ENCODE measurements at regions not wholly inside any gene's neighbourhood (a gene's known extent, or its start where the extent isn't known, plus 50 kb on each side); places are given as distances from the start of the nearest gene placed in this dataset.

DNA sequence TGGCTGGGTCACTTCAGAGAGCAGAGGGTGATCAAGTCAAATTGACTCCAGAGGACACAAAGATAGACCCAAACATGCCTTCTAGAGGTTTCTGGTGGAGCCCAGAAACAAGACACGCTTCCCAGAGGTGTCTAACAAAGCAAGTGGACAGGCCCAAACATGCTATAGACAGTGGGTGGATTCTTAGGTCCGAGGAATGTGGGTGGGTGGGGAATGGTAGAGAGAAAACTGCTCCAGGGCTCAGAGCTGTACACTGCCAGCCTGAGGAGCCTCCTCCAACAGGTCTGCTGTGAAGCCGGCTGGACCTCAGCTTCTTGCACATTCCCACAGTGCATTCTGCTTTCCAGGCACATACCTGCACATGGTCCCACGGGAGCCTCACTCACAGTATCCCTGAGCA, 116.8 kb upstream of the NECTIN1 start:
- TF ChIP-seq, protein P1, sequence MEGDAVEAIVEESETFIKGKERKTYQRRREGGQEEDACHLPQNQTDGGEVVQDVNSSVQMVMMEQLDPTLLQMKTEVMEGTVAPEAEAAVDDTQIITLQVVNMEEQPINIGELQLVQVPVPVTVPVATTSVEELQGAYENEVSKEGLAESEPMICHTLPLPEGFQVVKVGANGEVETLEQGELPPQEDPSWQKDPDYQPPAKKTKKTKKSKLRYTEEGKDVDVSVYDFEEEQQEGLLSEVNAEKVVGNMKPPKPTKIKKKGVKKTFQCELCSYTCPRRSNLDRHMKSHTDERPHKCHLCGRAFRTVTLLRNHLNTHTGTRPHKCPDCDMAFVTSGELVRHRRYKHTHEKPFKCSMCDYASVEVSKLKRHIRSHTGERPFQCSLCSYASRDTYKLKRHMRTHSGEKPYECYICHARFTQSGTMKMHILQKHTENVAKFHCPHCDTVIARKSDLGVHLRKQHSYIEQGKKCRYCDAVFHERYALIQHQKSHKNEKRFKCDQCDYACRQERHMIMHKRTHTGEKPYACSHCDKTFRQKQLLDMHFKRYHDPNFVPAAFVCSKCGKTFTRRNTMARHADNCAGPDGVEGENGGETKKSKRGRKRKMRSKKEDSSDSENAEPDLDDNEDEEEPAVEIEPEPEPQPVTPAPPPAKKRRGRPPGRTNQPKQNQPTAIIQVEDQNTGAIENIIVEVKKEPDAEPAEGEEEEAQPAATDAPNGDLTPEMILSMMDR (IDR thresholded peaks at IDR 0.05), result no peak
- peaks cover 7% of the 10 kb centered on the region for H3K9me3 ChIP-seq (ENCODE audit: control insufficient read depth, insufficient read depth, low read length)

DNA sequence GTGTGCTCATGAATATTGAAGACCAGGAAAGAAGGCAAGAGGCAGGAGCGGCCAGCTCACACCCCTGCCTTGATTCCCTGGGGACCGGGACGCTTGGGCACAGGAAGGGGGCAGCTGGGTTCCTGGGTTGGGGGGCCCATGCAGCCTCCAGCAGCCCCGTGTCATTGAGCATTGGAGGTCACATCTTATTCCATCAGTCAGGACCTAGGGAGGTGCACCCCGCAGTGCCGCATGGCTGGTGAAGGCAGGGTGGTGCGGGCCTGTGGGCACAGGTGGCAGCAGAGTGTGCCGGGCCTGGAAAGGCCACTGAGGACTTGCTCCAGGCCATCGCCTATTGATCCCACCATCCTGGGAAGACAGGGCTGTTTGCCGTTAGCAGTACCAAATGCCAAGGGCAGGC, 116.3 kb upstream of the NECTIN1 start:
- Mint-ChIP-seq H3K27me3 (ENCODE audit: low read depth in 2 of 2) (peaks cover 3 to 20% of the 10 kb centered on the region in 2 donors), H3K27ac (no peak overlapping the region), H3K36me3 (no peaks in the 10 kb centered on the region), H3K9me3 (no peaks in the 10 kb centered on the region), H3K4me3 (no peak overlapping the region), H3K4me1 (no peaks in the 10 kb centered on the region)
- ATAC-seq (no peak), DNase-seq (no peak)
- Histone ChIP-seq H3K36me3 (ENCODE audit: control insufficient read depth, insufficient read depth, low read length) (no peaks in the 10 kb centered on the region), H3K4me3 (ENCODE audit: low read length) (no peak overlapping the region), H3K9me3 (ENCODE audit: control insufficient read depth, insufficient read depth, low read length) (peaks cover 7% of the 10 kb centered on the region), H3K27me3 (ENCODE audit: control insufficient read depth, insufficient read depth, low read length) (no peaks in the 10 kb centered on the region), H3K4me1 (ENCODE audit: control insufficient read depth, insufficient read depth, low read length) (no peaks in the 10 kb centered on the region), H3K27ac (ENCODE audit: low read length) (no peak overlapping the region)
- WGBS (ENCODE audit: insufficient coverage), result 80% methylated on average over 10 of the region's 10 CpGs
- TF ChIP-seq, protein P1 (IDR thresholded peaks at IDR 0.05), result no peak
- intact Hi-C loops (cut with micrococcal nuclease), result no loop called here

More for the DNA sequence above, 116.8 kb upstream of the NECTIN1 start:
- Mint-ChIP-seq H3K4me1 (no peaks in the 10 kb centered on the region), H3K27me3 (ENCODE audit: low read depth in 2 of 2) (peaks cover 3 to 20% of the 10 kb centered on the region in 2 donors), H3K4me3 (no peak overlapping the region), H3K27ac (no peak overlapping the region), H3K9me3 (no peaks in the 10 kb centered on the region), H3K36me3 (no peaks in the 10 kb centered on the region)
- Histone ChIP-seq H3K4me3 (ENCODE audit: low read length) (no peak overlapping the region), H3K27me3 (ENCODE audit: control insufficient read depth, insufficient read depth, low read length) (no peaks in the 10 kb centered on the region), H3K27ac (ENCODE audit: low read length) (no peak overlapping the region), H3K36me3 (ENCODE audit: control insufficient read depth, insufficient read depth, low read length) (no peaks in the 10 kb centered on the region), H3K4me1 (ENCODE audit: control insufficient read depth, insufficient read depth, low read length) (no peaks in the 10 kb centered on the region)
- DNase-seq, result no peak
- WGBS (ENCODE audit: insufficient coverage), result 82% methylated on average over 4 of the region's 4 CpGs
- peak in 1 of 3 donors; percentile 3 for ATAC-seq
- intact Hi-C loops (cut with micrococcal nuclease), result no loop called here

DNA sequence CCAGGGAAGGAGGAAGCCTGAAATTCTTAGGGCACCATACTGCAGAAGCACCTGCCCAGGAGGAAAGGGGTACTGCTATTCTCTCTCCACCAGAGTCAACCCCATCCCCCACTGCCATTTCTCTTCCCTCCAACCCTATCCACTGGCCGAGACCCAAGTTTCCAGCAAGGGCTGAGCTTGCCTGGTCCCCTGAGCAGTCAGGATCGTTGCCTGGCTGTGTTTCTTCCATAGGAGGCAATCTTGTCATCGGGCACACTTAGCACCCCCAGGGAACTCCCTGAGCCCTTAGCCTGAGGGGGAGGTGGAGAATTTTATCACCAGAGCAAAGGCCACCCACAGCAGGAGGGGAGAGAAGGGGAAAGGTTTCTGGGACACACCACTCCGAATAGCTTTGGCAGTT, 115.8 kb upstream of the NECTIN1 start:
- no peak overlapping the region for H3K4me3 ChIP-seq (ENCODE audit: low read length)
- no peaks in the 10 kb centered on the region for H3K27me3 ChIP-seq (ENCODE audit: control insufficient read depth, insufficient read depth, low read length)
- Mint-ChIP-seq H3K4me1 (no peaks in the 10 kb centered on the region), H3K27me3 (ENCODE audit: low read depth in 2 of 2) (peaks cover 6 to 20% of the 10 kb centered on the region in 2 donors), H3K4me3 (no peak overlapping the region), H3K36me3 (no peaks in the 10 kb centered on the region), H3K9me3 (no peaks in the 10 kb centered on the region), H3K27ac (no peak overlapping the region)
- peaks cover 7% of the 10 kb centered on the region for H3K9me3 ChIP-seq (ENCODE audit: control insufficient read depth, insufficient read depth, low read length)
- intact Hi-C loops (cut with micrococcal nuclease), result no loop called here
- no peak for ATAC-seq
- TF ChIP-seq, protein P1 (IDR thresholded peaks at IDR 0.05), result no peak
- H3K27ac ChIP-seq (ENCODE audit: low read length), result no peak overlapping the region
- WGBS (ENCODE audit: insufficient coverage), result 22% methylated on average over 3 of the region's 4 CpGs
- H3K36me3 ChIP-seq (ENCODE audit: control insufficient read depth, insufficient read depth, low read length), result no peaks in the 10 kb centered on the region
- H3K4me1 ChIP-seq (ENCODE audit: control insufficient read depth, insufficient read depth, low read length), result no peaks in the 10 kb centered on the region
- no peak for DNase-seq

DNA sequence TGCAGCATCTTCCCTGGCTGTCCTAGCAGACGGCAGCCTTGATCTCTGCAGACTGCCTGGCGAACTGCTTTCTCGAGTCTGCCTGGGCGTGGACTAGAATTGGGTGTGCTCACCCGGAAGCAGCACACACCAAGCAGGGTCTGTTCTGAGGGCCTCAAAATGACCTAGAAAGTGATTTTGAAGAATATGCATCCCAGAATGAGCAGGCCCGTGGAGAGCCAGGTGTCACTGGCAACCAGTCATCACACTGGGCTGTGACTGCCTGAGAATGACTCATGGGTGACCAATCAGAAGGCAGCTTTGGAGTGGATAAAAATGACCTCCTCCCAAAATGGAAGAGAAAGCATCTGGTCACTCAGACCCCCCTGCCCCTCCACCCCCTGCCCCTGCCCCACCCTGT, 114.9 kb upstream of the NECTIN1 start:
- TF ChIP-seq, protein P1 (IDR thresholded peaks at IDR 0.05), result no peak
- Mint-ChIP-seq H3K27ac (no peak overlapping the region), H3K9me3 (no peaks in the 10 kb centered on the region), H3K27me3 (ENCODE audit: low read depth in 2 of 2) (peaks cover 12 to 20% of the 10 kb centered on the region in 2 donors), H3K36me3 (no peaks in the 10 kb centered on the region), H3K4me3 (no peak overlapping the region), H3K4me1 (no peaks in the 10 kb centered on the region)
- DNase-seq (no peak), ATAC-seq (no peak)
- Histone ChIP-seq H3K36me3 (ENCODE audit: control insufficient read depth, insufficient read depth, low read length) (no peaks in the 10 kb centered on the region), H3K9me3 (ENCODE audit: control insufficient read depth, insufficient read depth, low read length) (peaks cover 7% of the 10 kb centered on the region), H3K27me3 (ENCODE audit: control insufficient read depth, insufficient read depth, low read length) (no peaks in the 10 kb centered on the region), H3K27ac (ENCODE audit: low read length) (no peak overlapping the region), H3K4me1 (ENCODE audit: control insufficient read depth, insufficient read depth, low read length) (no peaks in the 10 kb centered on the region), H3K4me3 (ENCODE audit: low read length) (no peak overlapping the region)
- 77% methylated on average over 6 of the region's 6 CpGs for WGBS (ENCODE audit: insufficient coverage)
- intact Hi-C loops (cut with micrococcal nuclease), result no loop called here
